ENCODE measurements at regions not wholly inside any gene's neighbourhood (a gene's known extent, or its start where the extent isn't known, plus 50 kb on each side); places are given as distances from the start of the nearest gene placed in this dataset.

- TF ChIP-seq ZIC2 (tag by site-specific recombination; IDR thresholded peaks at IDR 0.05) (peak; percentile 43; the same call in 1 of the 2 replicates), ZNF571 (tag by site-specific recombination; IDR thresholded peaks at IDR 0.05) (no peak)
Observed at GRCh38 chr2:126970583-126970982, 71.9 kb downstream of the TEX51 start (continued).

GRCh38 chr2:126971162-126971480 lies 72.4 kb downstream of the TEX51 start:
- TF ChIP-seq ZFP41 (tag by site-specific recombination; IDR thresholded peaks at IDR 0.05; ENCODE audit: borderline replicate concordance) (no peak), ZNF174 (tag by site-specific recombination; IDR thresholded peaks at IDR 0.05) (no peak), ZNF571 (tag by site-specific recombination; IDR thresholded peaks at IDR 0.05) (no peak), ZNF660 (tag by site-specific recombination; IDR thresholded peaks at IDR 0.05) (no peak), ZNF792 (tag by site-specific recombination; IDR thresholded peaks at IDR 0.05) (no peak)
- H3K9me3 ChIP-seq (ENCODE audit: control insufficient read depth, insufficient read depth, low read depth, low read length) = no peaks in the 10 kb centered on the region
- no peak overlapping the region for H3K27ac ChIP-seq (ENCODE audit: extremely low read depth, low read depth, low read length)
- POLR2A ChIA-PET = no interaction called here
- CTCF ChIA-PET = interaction anchor here (0.6 to 3.1 kb wide), 17 partner anchors 9 to 1226 kb away, joined by 3 to 31 read pairs (median 4); no protein-coding TSS in a partner anchor
- H3K4me3 ChIP-seq (ENCODE audit: low read depth, low read length) = no peak overlapping the region
- no peaks in the 10 kb centered on the region for H3K4me1 ChIP-seq (ENCODE audit: control insufficient read depth, insufficient read depth, low read length)
- no peaks in the 10 kb centered on the region for H3K36me3 ChIP-seq (ENCODE audit: control insufficient read depth in 2 of 2, insufficient read depth in 1 of 2, low read length in 2 of 2)

GRCh38 chr2:126971481-126972278 lies 73.0 kb downstream of the TEX51 start:
- Histone ChIP-seq H3K9me3 (ENCODE audit: control insufficient read depth, insufficient read depth, low read depth, low read length) (no peaks in the 10 kb centered on the region), H3K27ac (ENCODE audit: extremely low read depth, low read depth, low read length) (no peak overlapping the region), H3K4me1 (ENCODE audit: control insufficient read depth, insufficient read depth, low read length) (no peaks in the 10 kb centered on the region), H3K36me3 (ENCODE audit: control insufficient read depth in 2 of 2, insufficient read depth in 1 of 2, low read length in 2 of 2) (no peaks in the 10 kb centered on the region), H3K4me3 (ENCODE audit: low read depth, low read length) (no peak overlapping the region)
- CTCF ChIA-PET = interaction anchor here (0.5 to 3.1 kb wide), 40 partner anchors 9 to 1227 kb away, joined by 3 to 31 read pairs (median 4); no protein-coding TSS in a partner anchor
- POLR2A ChIA-PET = no interaction called here
- TF ChIP-seq EGR2 (tag by site-specific recombination; IDR thresholded peaks at IDR 0.05; ENCODE audit: low read depth) (peak; percentile 73), ZNF692 (tag by site-specific recombination; IDR thresholded peaks at IDR 0.05) (no peak), TSHZ1 (tag by site-specific recombination; IDR thresholded peaks at IDR 0.05; ENCODE audit: borderline replicate concordance) (no peak), ZNF311 (tag by site-specific recombination; IDR thresholded peaks at IDR 0.05; ENCODE audit: borderline replicate concordance) (no peak), HIC1 (tag by site-specific recombination; IDR thresholded peaks at IDR 0.05) (no peak), ZFHX2 (tag by site-specific recombination; conservative IDR thresholded peaks at IDR 0.05) (peak; percentile 87), ZNF654 (tag by site-specific recombination; IDR thresholded peaks at IDR 0.05; ENCODE audit: low read depth) (peak; percentile 64), ZNF561 (tag by site-specific recombination; IDR thresholded peaks at IDR 0.05; ENCODE audit: borderline replicate concordance) (no peak), CTCF (tag by site-specific recombination; IDR thresholded peaks at IDR 0.05) (peak; percentile 82), ZNF335 (tag by site-specific recombination; conservative IDR thresholded peaks at IDR 0.05) (peak; percentile 74; the same call in 1 of the 2 replicates), ZNF292 (tag by site-specific recombination; IDR thresholded peaks at IDR 0.05; ENCODE audit: borderline replicate concordance, low read depth) (no peak), YY1 (tag by site-specific recombination; IDR thresholded peaks at IDR 0.05) (no peak), GLIS2 (tag by site-specific recombination; IDR thresholded peaks at IDR 0.05) (peak; percentile 30; the same call in 1 of the 2 replicates), ZBTB26 (tag by site-specific recombination; optimal IDR thresholded peaks at IDR 0.05) (peak; percentile 22), SP2 (tag by site-specific recombination; IDR thresholded peaks at IDR 0.05) (peak; percentile 58), ZNF214 (tag by site-specific recombination; IDR thresholded peaks at IDR 0.05; ENCODE audit: borderline replicate concordance) (no peak)
